Nephron (organoid): ENCODE measurements at regions not wholly inside any gene's neighbourhood (a gene's known extent, or its start where the extent isn't known, plus 50 kb on each side); places are given as distances from the start of the nearest gene placed in this dataset.

Experiments used
- H3K27ac Mint-ChIP-seq, 3 experiments: 2 replicates each; pipeline ENCODE4 v1.8.0; 2020; ENCODE audit warnings: mixed read lengths in 3 of 3, mild to moderate bottlenecking in 2 of 3, moderate library complexity in 1 of 3
- H3K27me3 Mint-ChIP-seq: 2 replicates; pipeline ENCODE4 v1.8.0; 2021; ENCODE audit warnings: low read depth, mild to moderate bottlenecking, moderate library complexity, mixed read lengths
- H3K36me3 Mint-ChIP-seq: 2 replicates; pipeline ENCODE4 v1.8.0; 2020; ENCODE audit warnings: low read depth, mixed read lengths
- H3K4me1 Mint-ChIP-seq: 2 replicates; pipeline ENCODE4 v1.8.0; 2020; ENCODE audit warnings: mixed read lengths
- H3K4me3 Mint-ChIP-seq, 3 experiments: 2 replicates each; pipeline ENCODE4 v1.8.0; 2020; ENCODE audit warnings: mild to moderate bottlenecking in 3 of 3, mixed read lengths in 3 of 3, moderate library complexity in 2 of 3
- H3K9me3 Mint-ChIP-seq: 2 replicates; pipeline ENCODE4 v1.8.0; 2020; ENCODE audit warnings: mixed read lengths
- CTCF ChIP-seq, 3 experiments: fragments of 200-600 bp; sonication (generic); IDR thresholded peaks; one replicate each; pipeline ENCODE4 v1.5.0; 2021; ENCODE audit warnings: antibody characterized with exemption in 3 of 3; ENCODE audit not compliant: unreplicated experiment in 3 of 3

- no peak for TF ChIP-seq CTCF (IDR thresholded peaks at IDR 0.05; ENCODE audit: unreplicated experiment in 3 of 3)
- H3K9me3 Mint-ChIP-seq = peaks cover 2% of the 10 kb centered on the region
- H3K36me3 Mint-ChIP-seq = peaks cover 3% of the 10 kb centered on the region
- no peak overlapping the region for H3K4me3 Mint-ChIP-seq
- peak overlapping the region; percentile 24 to 83 (median 81) for H3K27ac Mint-ChIP-seq
- no peaks in the 10 kb centered on the region for H3K27me3 Mint-ChIP-seq
- peaks cover 18% of the 10 kb centered on the region for H3K4me1 Mint-ChIP-seq
Measured at GRCh38 chr7:79529214-79529880, 75.9 kb upstream of the MAGI2 start.

GRCh38 chr7:79528421-79528820, 75.0 kb upstream of the MAGI2 start:
- H3K27ac Mint-ChIP-seq = peak overlapping the region; percentile 24 to 83 (median 81)
- peaks cover 2% of the 10 kb centered on the region for H3K9me3 Mint-ChIP-seq
- peaks cover 18% of the 10 kb centered on the region for H3K4me1 Mint-ChIP-seq
- TF ChIP-seq CTCF (IDR thresholded peaks at IDR 0.05; ENCODE audit: unreplicated experiment in 3 of 3) = no peak
- H3K36me3 Mint-ChIP-seq = peaks cover 3% of the 10 kb centered on the region
- H3K4me3 Mint-ChIP-seq = no peak overlapping the region
- no peaks in the 10 kb centered on the region for H3K27me3 Mint-ChIP-seq

- Mint-ChIP-seq H3K9me3 (no peaks in the 10 kb centered on the region), H3K36me3 (peaks cover 3% of the 10 kb centered on the region), H3K27ac (peak overlapping the region in 1 of 3 experiments; percentile 31), H3K4me3 (no peak overlapping the region), H3K4me1 (peaks cover 8% of the 10 kb centered on the region), H3K27me3 (no peaks in the 10 kb centered on the region)
- no peak for TF ChIP-seq CTCF (IDR thresholded peaks at IDR 0.05; ENCODE audit: unreplicated experiment in 3 of 3)
Measured at GRCh38 chr7:79524048-79524447, 70.6 kb upstream of the MAGI2 start.

GRCh38 chr7:79523436-79523835, 70.0 kb upstream of the MAGI2 start:
- H3K27ac Mint-ChIP-seq = no peak overlapping the region
- peaks cover 2% of the 10 kb centered on the region for H3K4me1 Mint-ChIP-seq
- TF ChIP-seq CTCF (IDR thresholded peaks at IDR 0.05; ENCODE audit: unreplicated experiment in 3 of 3) = no peak
- no peaks in the 10 kb centered on the region for H3K9me3 Mint-ChIP-seq
- peaks cover 2% of the 10 kb centered on the region for H3K36me3 Mint-ChIP-seq
- no peak overlapping the region for H3K4me3 Mint-ChIP-seq
- no peaks in the 10 kb centered on the region for H3K27me3 Mint-ChIP-seq

- H3K4me3 Mint-ChIP-seq = no peak overlapping the region
- H3K36me3 Mint-ChIP-seq = no peaks in the 10 kb centered on the region
- H3K4me1 Mint-ChIP-seq = no peaks in the 10 kb centered on the region
Measured at GRCh38 chr7:79520543-79520942, 67.1 kb upstream of the MAGI2 start.

More at GRCh38 chr7:79520543-79520942, 67.1 kb upstream of the MAGI2 start:
- no peak for TF ChIP-seq CTCF (IDR thresholded peaks at IDR 0.05; ENCODE audit: unreplicated experiment in 3 of 3)
- Mint-ChIP-seq H3K27me3 (no peaks in the 10 kb centered on the region), H3K9me3 (no peaks in the 10 kb centered on the region), H3K27ac (no peak overlapping the region)
